Tibial nerve (tissue), 4 donors: ENCODE measurements at regions not wholly inside any gene's neighbourhood (a gene's known extent, or its start where the extent isn't known, plus 50 kb on each side); places are given as distances from the start of the nearest gene placed in this dataset.

Experiments
- CTCF ChIP-seq, 5 experiments: fragments of 200-600 bp in 3 of 5; fragments of 450-650 bp in 2 of 5; sonication (generic) in 3 of 5; IDR thresholded peaks; one replicate each; pipeline ENCODE4 v1.5.1; 2016 to 2019; ENCODE audit warnings: antibody characterized with exemption in 5 of 5, mild to moderate bottlenecking in 3 of 5, moderate library complexity in 2 of 5
- EP300 ChIP-seq, 2 donors: sonication (generic); formaldehyde crosslinking; IDR thresholded peaks; one replicate each; pipeline ENCODE4 v1.6.1; 2017; ENCODE audit warnings: antibody characterized with exemption in 2 of 2, mild to moderate bottlenecking in 1 of 2
- POLR2A ChIP-seq, 2 donors: fragments of 450-650 bp; IDR thresholded peaks; one replicate each; pipeline ENCODE4 v1.6.1; 2017; ENCODE audit warnings: antibody characterized with exemption in 2 of 2, mild to moderate bottlenecking in 2 of 2, moderate library complexity in 2 of 2

- TF ChIP-seq CTCF (IDR thresholded peaks at IDR 0.05): no peak
- TF ChIP-seq EP300 (IDR thresholded peaks at IDR 0.05): no peak
- no peak for TF ChIP-seq POLR2A (IDR thresholded peaks at IDR 0.05)
Observed at GRCh38 chr6:100948381-100949133, 67.4 kb upstream of the ASCC3 start.
